Small intestine (tissue), 7 donors: ENCODE measurements at regions not wholly inside any gene's neighbourhood (a gene's known extent, or its start where the extent isn't known, plus 50 kb on each side); places are given as distances from the start of the nearest gene placed in this dataset.

Source experiments
- DNase-seq, 2 donors: peaks; one replicate each; pipeline versions ENCODE4 v3.0.0 to v3.0.0-alpha.2; 2013
- FAIRE-seq: peaks from 2 replicates; lab custom pipeline; 2012; peaks lifted over from hg19 to GRCh38; lab: Jason Lieb, UNC
- H3K27ac ChIP-seq, 3 donors: one replicate each; pipeline ENCODE4 v1.5.1; 2013; ENCODE audit warnings: low read length in 2 of 3, mild to moderate bottlenecking in 2 of 3, control low read depth in 1 of 3, inconsistent platforms in 1 of 3, low read depth in 1 of 3, moderate library complexity in 1 of 3
- H3K27me3 ChIP-seq, 3 donors: one replicate each; pipeline ENCODE4 v1.6.1; 2013; ENCODE audit warnings: low read length in 3 of 3, inconsistent platforms in 1 of 3; ENCODE audit not compliant: control insufficient read depth in 3 of 3, insufficient read depth in 3 of 3
- H3K36me3 ChIP-seq, 3 donors: one replicate each; pipeline ENCODE4 v1.6.1; 2013; ENCODE audit warnings: low read length in 3 of 3, inconsistent platforms in 1 of 3, low read depth in 1 of 3, mild to moderate bottlenecking in 1 of 3, moderate library complexity in 1 of 3; ENCODE audit not compliant: control insufficient read depth in 3 of 3, insufficient read depth in 2 of 3
- H3K4me1 ChIP-seq, 3 donors: one replicate each; pipeline ENCODE4 v1.6.1; 2013; ENCODE audit warnings: low read length in 2 of 3, inconsistent platforms in 1 of 3, low read depth in 1 of 3, mild to moderate bottlenecking in 1 of 3, moderate library complexity in 1 of 3; ENCODE audit not compliant: control insufficient read depth in 3 of 3, insufficient read depth in 2 of 3
- H3K4me3 ChIP-seq, 3 donors: one replicate each; pipeline ENCODE4 v1.5.1; 2013; ENCODE audit warnings: low read length in 3 of 3, control low read depth in 1 of 3, inconsistent platforms in 1 of 3, low read depth in 1 of 3, mild to moderate bottlenecking in 1 of 3, moderate library complexity in 1 of 3
- H3K9me3 ChIP-seq, 2 donors: one replicate each; pipeline ENCODE4 v1.6.1; 2013; ENCODE audit warnings: low read depth in 1 of 2, low read length in 1 of 2; ENCODE audit not compliant: control insufficient read depth in 2 of 2, insufficient read depth in 1 of 2
- WGBS, 3 donors: extraction: QIAGEN DNeasy Blood & Tissue Kit; methylation state at CpG; one replicate each; pipeline ENCODE4 v1.1.7; 2013; 5-methylcytosine and 5-hydroxymethylcytosine counted together
- donor health status: healthy with polysubstance abuse.
- donor health status: control.
- donor health status: control.
- donor health status: Bipolar disorder and iron deficiency.
- donor health status: healthy.

DNA sequence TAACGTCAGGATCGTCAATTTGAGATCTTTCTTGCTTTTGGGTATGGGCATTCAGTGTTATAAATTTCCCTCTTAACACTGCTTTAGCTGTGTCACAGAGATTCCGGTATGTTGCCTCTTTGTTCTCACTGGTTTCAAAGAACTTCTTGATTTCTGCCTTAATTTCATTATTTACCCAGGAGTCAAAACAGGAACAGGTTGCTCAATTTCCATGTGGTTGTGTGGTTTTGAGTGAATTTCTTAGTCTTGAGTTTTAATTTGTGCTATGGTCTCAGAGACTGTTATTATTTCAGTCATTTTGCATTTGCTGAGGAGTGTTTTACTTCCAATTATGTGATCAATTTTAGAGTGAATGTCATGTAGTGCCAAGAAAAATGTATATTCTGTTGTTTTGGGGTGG lies 153.1 kb downstream of the PCDH17 start:
- no peaks in the 10 kb centered on the region for H3K4me1 ChIP-seq
- DNase-seq (no peak), FAIRE-seq (no peak)
- 84 to 88% (median 85%) methylated on average over 3 of the region's 3 CpGs for WGBS, 3 donors
- no peaks in the 10 kb centered on the region for H3K27me3 ChIP-seq
- no peak overlapping the region for H3K27ac ChIP-seq
- H3K9me3 ChIP-seq, result no peaks in the 10 kb centered on the region
- no peak overlapping the region for H3K4me3 ChIP-seq
- no peaks in the 10 kb centered on the region for H3K36me3 ChIP-seq

DNA sequence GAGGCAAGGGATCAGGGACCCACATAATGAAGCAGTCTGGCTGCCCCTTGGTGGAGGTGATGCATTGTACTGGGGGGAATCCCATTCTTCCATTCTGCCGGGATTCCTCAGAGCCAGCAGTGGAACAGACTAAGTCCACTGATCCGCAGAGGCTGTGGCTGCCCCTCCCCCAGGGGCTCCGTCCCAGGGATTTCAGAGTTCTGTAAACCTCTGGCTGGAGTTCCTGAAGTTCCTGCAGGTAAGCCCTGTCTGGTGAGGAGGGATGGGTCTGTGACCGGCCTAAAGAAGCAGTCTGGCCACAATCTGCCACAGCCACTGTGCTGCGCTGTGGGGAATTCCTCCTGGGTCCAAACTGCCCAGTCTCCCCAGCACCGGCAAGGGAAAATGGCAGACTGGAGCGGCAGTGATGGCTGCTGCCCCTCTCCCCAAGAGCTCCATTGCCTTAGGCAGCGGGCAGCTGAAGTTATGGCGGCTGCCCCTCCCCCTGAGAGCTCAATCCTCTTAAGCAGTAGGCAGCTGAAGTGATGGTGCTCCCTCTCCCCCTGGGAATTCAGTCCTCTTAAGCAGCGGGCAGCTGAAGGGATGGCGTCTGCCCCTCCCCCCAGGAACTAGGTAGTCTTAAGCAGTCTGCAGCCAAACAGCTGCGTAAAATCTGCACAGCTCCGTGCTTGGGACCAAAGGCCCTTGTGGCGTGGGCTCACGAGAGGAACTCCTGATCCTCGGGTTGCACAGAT lies 155.7 kb downstream of the PCDH17 start:
- DNase-seq (no peak), FAIRE-seq (no peak)
- Histone ChIP-seq H3K4me1 (no peaks in the 10 kb centered on the region), H3K27ac (no peak overlapping the region), H3K4me3 (no peak overlapping the region), H3K36me3 (no peaks in the 10 kb centered on the region), H3K27me3 (no peaks in the 10 kb centered on the region), H3K9me3 (no peaks in the 10 kb centered on the region)
- 90% methylated on average over 16 of the region's 16 CpGs for WGBS, 3 donors

DNA sequence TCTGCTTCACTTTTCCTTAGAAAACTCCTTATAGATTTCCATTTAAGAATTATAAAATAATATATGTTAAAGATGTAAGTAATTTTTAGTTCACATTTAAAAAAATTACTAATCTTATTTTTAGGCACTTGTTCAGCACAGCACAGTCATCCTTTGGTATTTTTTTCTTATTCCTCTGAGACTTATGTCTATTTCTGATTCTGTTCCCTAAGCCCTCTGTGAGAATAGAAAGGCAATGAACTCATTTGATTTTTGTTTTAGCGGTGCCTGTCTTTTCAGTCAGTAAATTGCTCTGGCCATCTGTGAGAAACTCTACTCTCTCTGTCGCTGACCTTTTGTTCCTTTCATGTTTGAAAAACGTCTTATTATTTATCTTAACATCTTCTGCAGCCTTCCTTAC lies 168.1 kb downstream of the PCDH17 start:
- Histone ChIP-seq H3K4me3 (no peak overlapping the region), H3K27me3 (no peaks in the 10 kb centered on the region), H3K4me1 (no peaks in the 10 kb centered on the region), H3K36me3 (no peaks in the 10 kb centered on the region), H3K9me3 (no peaks in the 10 kb centered on the region), H3K27ac (no peak overlapping the region)
- FAIRE-seq, result no peak
- no peak for DNase-seq
- WGBS, 3 donors, result 41 to 48% (median 47%) methylated on average over 3 of the region's 3 CpGs

DNA sequence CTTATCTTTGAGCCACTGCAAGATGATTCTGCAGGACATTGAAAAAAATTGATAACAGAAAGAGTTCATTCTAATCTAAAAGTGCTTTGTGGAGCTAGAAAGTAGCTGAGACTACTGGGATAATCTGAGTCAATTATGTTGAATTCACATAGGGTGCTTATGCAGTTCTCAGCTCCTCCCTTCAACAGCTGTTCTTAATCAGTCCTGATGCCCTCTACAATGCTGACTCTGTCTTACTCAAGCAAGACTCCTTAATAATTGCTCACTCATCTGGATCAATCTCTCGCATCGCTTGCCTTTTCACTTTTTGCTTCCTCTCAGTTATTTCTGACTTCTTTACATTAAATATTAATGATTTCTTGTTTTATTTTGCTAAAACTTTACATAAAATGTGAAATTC lies 182.1 kb downstream of the PCDH17 start:
- Histone ChIP-seq H3K36me3 (no peaks in the 10 kb centered on the region), H3K27ac (no peak overlapping the region), H3K4me3 (no peak overlapping the region), H3K9me3 (no peaks in the 10 kb centered on the region), H3K27me3 (no peaks in the 10 kb centered on the region), H3K4me1 (no peaks in the 10 kb centered on the region)
- DNase-seq, result no peak
- 63 to 90% (median 83%) methylated on average over 2 of the region's 2 CpGs for WGBS, 3 donors
- no peak for FAIRE-seq

DNA sequence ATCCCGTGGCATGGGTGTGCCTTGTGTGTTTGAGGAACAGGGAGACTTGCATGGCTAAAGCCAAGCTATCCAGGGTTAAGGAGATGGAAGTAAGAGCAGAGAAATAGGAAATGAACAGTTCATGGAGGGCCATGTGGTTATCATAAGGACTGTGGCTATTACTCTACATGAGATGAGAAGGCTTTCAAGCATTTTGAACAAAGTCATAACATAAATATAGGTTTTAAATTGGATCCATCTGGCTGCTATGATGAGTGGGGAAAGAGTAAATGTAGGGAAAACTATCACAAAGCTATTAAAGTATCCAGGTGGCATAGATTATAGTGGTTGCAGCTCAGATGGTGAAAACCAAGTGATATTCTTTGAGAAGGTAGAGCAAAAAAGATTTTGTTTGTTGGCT lies 184.1 kb downstream of the PCDH17 start:
- Histone ChIP-seq H3K4me3 (no peak overlapping the region), H3K27me3 (no peaks in the 10 kb centered on the region), H3K27ac (no peak overlapping the region), H3K9me3 (no peaks in the 10 kb centered on the region), H3K36me3 (no peaks in the 10 kb centered on the region), H3K4me1 (no peaks in the 10 kb centered on the region)
- 59 to 85% (median 67%) methylated on average over 1 of the region's 1 CpG for WGBS, 3 donors
- FAIRE-seq (no peak), DNase-seq (no peak)

DNA sequence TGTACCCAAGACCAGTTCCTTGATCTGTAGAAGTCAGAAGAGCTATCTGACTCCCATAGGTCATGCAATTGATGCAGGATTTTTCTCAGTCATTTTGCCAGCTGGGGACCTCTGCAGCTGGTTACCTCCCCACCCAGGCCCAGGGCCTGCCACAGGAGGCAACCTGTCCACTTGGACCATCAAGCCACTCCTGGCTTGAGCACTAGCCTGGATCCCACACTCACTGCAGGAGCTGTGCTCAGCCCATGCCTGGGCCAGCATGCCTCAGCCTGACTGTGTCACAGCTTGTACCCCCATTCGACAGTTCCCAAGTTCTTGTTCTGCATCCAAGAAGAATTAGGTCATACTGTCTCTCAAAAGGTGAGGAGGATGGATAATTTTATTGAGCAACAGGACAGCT lies 189.4 kb downstream of the PCDH17 start:
- Histone ChIP-seq H3K9me3 (peaks cover 0 to 9% of the 10 kb centered on the region in 2 donors), H3K27me3 (no peaks in the 10 kb centered on the region), H3K36me3 (no peaks in the 10 kb centered on the region), H3K4me3 (no peak overlapping the region), H3K4me1 (no peaks in the 10 kb centered on the region), H3K27ac (no peak overlapping the region)
- WGBS, 3 donors, result 91 to 100% (median 96%) methylated on average over 1 of the region's 1 CpG
- DNase-seq (no peak), FAIRE-seq (no peak)

DNA sequence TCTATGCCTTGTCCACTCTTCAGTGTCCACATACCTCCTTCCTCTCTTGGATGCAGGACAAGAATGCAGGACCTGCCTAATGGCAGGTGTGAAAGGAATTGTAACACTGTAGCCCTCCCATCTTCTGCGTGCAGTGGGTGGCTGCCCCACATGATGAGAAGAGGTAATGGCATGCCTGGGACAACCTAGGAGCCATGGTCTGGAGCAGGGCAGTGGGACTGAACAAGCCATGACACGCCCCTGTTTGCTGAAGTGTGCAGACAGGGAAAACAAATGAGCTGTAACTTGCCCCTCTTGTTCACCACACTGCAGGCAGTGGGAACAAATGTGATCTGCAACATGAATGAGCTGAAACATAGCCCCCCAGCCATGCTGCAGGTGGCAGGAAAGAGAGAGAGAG lies 192.2 kb downstream of the PCDH17 start:
- H3K36me3 ChIP-seq, result no peaks in the 10 kb centered on the region
- DNase-seq (no peak), FAIRE-seq (no peak)
- H3K9me3 ChIP-seq, result peaks cover 0 to 9% of the 10 kb centered on the region in 2 donors
- WGBS, 3 donors, result 73 to 88% (median 74%) methylated on average over 2 of the region's 2 CpGs
- no peaks in the 10 kb centered on the region for H3K4me1 ChIP-seq
- H3K27me3 ChIP-seq, result no peaks in the 10 kb centered on the region
- H3K4me3 ChIP-seq, result no peak overlapping the region
- no peak overlapping the region for H3K27ac ChIP-seq

DNA sequence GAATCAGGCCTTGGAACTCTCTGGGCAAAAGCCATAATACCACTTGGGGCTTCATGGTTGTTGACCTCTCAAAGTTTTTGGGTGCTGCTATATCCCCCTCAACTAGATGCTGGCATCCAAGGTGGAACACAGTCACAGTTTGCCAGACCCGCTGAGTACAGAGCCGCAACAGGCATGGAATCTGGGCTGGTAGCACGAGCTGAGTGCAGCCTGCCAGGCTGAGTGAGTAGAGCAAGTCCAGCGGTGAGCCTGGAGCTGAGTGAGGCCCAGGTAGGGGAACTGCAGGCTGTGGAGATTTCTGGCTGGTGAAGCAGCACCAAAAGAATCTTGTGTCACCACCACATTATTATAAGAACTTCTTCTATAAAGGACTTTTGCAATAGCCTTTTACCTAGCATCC lies 192.6 kb downstream of the PCDH17 start:
- H3K9me3 ChIP-seq, result peaks cover 0 to 9% of the 10 kb centered on the region in 2 donors
- H3K27ac ChIP-seq, result no peak overlapping the region
- FAIRE-seq (no peak), DNase-seq (no peak)
- no peaks in the 10 kb centered on the region for H3K4me1 ChIP-seq
- H3K27me3 ChIP-seq, result no peaks in the 10 kb centered on the region
- H3K4me3 ChIP-seq, result no peak overlapping the region
- no peaks in the 10 kb centered on the region for H3K36me3 ChIP-seq
- WGBS, 3 donors, result 68 to 83% (median 81%) methylated on average over 4 of the region's 4 CpGs

DNA sequence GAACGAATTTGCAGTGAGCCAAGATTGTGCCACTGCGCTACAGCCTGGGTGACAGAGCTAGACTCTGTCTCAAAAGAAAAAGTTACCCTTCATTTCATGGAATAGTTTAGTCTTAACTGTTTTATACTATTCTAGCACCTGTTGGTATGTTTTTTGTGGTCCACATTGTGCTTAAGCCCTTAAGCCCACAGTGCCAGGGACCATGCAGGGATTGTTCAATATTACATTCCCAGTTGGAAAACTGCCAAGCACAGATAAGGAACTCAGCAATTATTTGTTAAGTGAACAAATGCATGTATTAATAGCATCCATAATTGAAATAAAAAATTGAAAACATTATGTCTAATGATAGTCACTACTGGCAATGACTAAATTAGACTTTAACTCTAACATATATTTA lies 193.5 kb downstream of the PCDH17 start:
- 56 to 86% (median 70%) methylated on average over 2 of the region's 2 CpGs for WGBS, 3 donors
- FAIRE-seq (no peak), DNase-seq (no peak)
- H3K9me3 ChIP-seq, result peaks cover 0 to 9% of the 10 kb centered on the region in 2 donors
- H3K27ac ChIP-seq, result no peak overlapping the region
- H3K4me1 ChIP-seq, result no peaks in the 10 kb centered on the region
- no peak overlapping the region for H3K4me3 ChIP-seq
- H3K36me3 ChIP-seq, result no peaks in the 10 kb centered on the region
- H3K27me3 ChIP-seq, result no peaks in the 10 kb centered on the region
